ENCODE measurements at regions not wholly inside any gene's neighbourhood (a gene's known extent, or its start where the extent isn't known, plus 50 kb on each side); places are given as distances from the start of the nearest gene placed in this dataset.

- no peaks in the 10 kb centered on the region for H3K9me3 ChIP-seq
- H3K36me3 ChIP-seq = no peaks in the 10 kb centered on the region
- intact Hi-C loops (cut with DNase I) = no loop called here
- 78% methylated on average over 2 of the region's 2 CpGs for WGBS (ENCODE audit: insufficient coverage, low coverage, low lambda C conversion rate, missing lambda C conversion rate)
- H3K4me3 ChIP-seq = no peak overlapping the region
- no peaks in the 10 kb centered on the region for H3K27me3 ChIP-seq
- TF ChIP-seq POLR2A (IDR thresholded peaks at IDR 0.05) = no peak
- TF ChIP-seq CTCF (IDR thresholded peaks at IDR 0.05) = no peak
- no peak for DNase-seq
- no peaks in the 10 kb centered on the region for H3K4me1 ChIP-seq
- no peak overlapping the region for H3K27ac ChIP-seq
- no peak for ATAC-seq
These were observed 427.0 kb upstream of the TNP1 start for GRCh38 chr2:217286833-217287232.

GRCh38 chr2:217285926-217286325, 426.1 kb upstream of the TNP1 start:
- TF ChIP-seq CTCF (IDR thresholded peaks at IDR 0.05) = no peak
- no peak for TF ChIP-seq POLR2A (IDR thresholded peaks at IDR 0.05)
- H3K4me3 ChIP-seq = no peak overlapping the region

GRCh38 chr2:217283460-217283859, 423.6 kb upstream of the TNP1 start:
- 76% methylated on average over 5 of the region's 6 CpGs for WGBS (ENCODE audit: insufficient coverage, low coverage, low lambda C conversion rate, missing lambda C conversion rate)
- TF ChIP-seq CTCF (IDR thresholded peaks at IDR 0.05) = no peak
- TF ChIP-seq POLR2A (IDR thresholded peaks at IDR 0.05) = no peak
- Histone ChIP-seq H3K36me3 (no peaks in the 10 kb centered on the region), H3K4me1 (no peaks in the 10 kb centered on the region), H3K9me3 (no peaks in the 10 kb centered on the region), H3K27me3 (no peaks in the 10 kb centered on the region), H3K4me3 (no peak overlapping the region), H3K27ac (no peak overlapping the region)
- DNase-seq = no peak
- intact Hi-C loops (cut with DNase I) = no loop called here
- ATAC-seq = no peak

More at GRCh38 chr2:217285926-217286325, 426.1 kb upstream of the TNP1 start:
- H3K27ac ChIP-seq = no peak overlapping the region
- no peaks in the 10 kb centered on the region for H3K36me3 ChIP-seq
- 86% methylated on average over 4 of the region's 4 CpGs for WGBS (ENCODE audit: insufficient coverage, low coverage, low lambda C conversion rate, missing lambda C conversion rate)
- intact Hi-C loops (cut with DNase I) = no loop called here
- H3K4me1 ChIP-seq = no peaks in the 10 kb centered on the region
- DNase-seq (no peak), ATAC-seq (no peak)
- no peaks in the 10 kb centered on the region for H3K27me3 ChIP-seq
- H3K9me3 ChIP-seq = no peaks in the 10 kb centered on the region

GRCh38 chr2:217282531-217282930, 422.7 kb upstream of the TNP1 start:
- Histone ChIP-seq H3K36me3 (no peaks in the 10 kb centered on the region), H3K9me3 (no peaks in the 10 kb centered on the region), H3K27ac (no peak overlapping the region), H3K4me3 (no peak overlapping the region), H3K27me3 (no peaks in the 10 kb centered on the region), H3K4me1 (no peaks in the 10 kb centered on the region)
- 85% methylated on average over 2 of the region's 2 CpGs for WGBS (ENCODE audit: insufficient coverage, low coverage, low lambda C conversion rate, missing lambda C conversion rate)
- TF ChIP-seq CTCF (IDR thresholded peaks at IDR 0.05) (no peak), POLR2A (IDR thresholded peaks at IDR 0.05) (no peak)
- intact Hi-C loops (cut with DNase I) = no loop called here
- DNase-seq (no peak), ATAC-seq (no peak)

- Histone ChIP-seq H3K4me1 (no peaks in the 10 kb centered on the region), H3K36me3 (no peaks in the 10 kb centered on the region), H3K27ac (no peak overlapping the region), H3K9me3 (no peaks in the 10 kb centered on the region), H3K27me3 (no peaks in the 10 kb centered on the region), H3K4me3 (no peak overlapping the region)
- intact Hi-C loops (cut with DNase I) = no loop called here
- TF ChIP-seq CTCF (IDR thresholded peaks at IDR 0.05) (no peak), POLR2A (IDR thresholded peaks at IDR 0.05) (no peak)
- DNase-seq = no peak
- ATAC-seq = no peak
These were observed 419.7 kb upstream of the TNP1 start for GRCh38 chr2:217279556-217279955.
